LNCaP clone FGC (cell line): ENCODE measurements at regions not wholly inside any gene's neighbourhood (a gene's known extent, or its start where the extent isn't known, plus 50 kb on each side); places are given as distances from the start of the nearest gene placed in this dataset.

ENCODE experiments used
- DNase-seq: peaks from one replicate; pipeline ENCODE4 v3.0.0-alpha.2; 2011; ENCODE audit warnings: low read depth
- H3K4me3 ChIP-seq: 2 replicates; pipeline ENCODE4 v1.5.1; 2011; ENCODE audit warnings: mild to moderate bottlenecking, low read depth, low read length, control low read depth
- CTCF ChIP-seq: IDR thresholded peaks from 2 replicates; pipeline ENCODE4 v1.5.1; 2012; ENCODE audit warnings: mild to moderate bottlenecking; ENCODE audit not compliant: control insufficient read depth, insufficient read depth; ENCODE audit errors: extremely low read depth

GRCh38 chr4:117479673-117480072 lies 394.3 kb upstream of the TRAM1L1 start:
- H3K4me3 ChIP-seq: no peak overlapping the region
- TF ChIP-seq CTCF: no peak
- no peak for DNase-seq

GRCh38 chr4:117481742-117482141 lies 396.4 kb upstream of the TRAM1L1 start:
- no peak overlapping the region for H3K4me3 ChIP-seq
- no peak for DNase-seq
- TF ChIP-seq CTCF: no peak

DNA sequence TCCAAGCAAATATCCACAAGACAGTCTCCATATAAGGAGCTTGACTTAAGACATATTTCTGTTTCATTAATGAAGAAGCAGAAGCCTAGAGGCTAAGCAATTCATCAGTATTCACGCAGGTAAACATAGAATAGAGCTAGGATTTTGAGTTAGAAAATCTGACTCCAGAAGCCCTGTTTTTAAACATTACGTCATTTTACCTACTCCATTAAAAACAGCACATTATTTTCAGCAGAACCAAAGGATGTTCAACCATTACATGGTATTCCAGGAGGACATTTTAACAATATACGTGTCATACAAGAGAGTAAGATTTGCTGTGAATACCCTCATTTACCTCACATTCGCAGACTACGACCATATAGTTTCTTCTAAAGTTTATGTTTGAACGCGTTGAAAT lies 403.3 kb upstream of the TRAM1L1 start:
- no peak for DNase-seq
- H3K4me3 ChIP-seq: no peak overlapping the region
- no peak for TF ChIP-seq CTCF

DNA sequence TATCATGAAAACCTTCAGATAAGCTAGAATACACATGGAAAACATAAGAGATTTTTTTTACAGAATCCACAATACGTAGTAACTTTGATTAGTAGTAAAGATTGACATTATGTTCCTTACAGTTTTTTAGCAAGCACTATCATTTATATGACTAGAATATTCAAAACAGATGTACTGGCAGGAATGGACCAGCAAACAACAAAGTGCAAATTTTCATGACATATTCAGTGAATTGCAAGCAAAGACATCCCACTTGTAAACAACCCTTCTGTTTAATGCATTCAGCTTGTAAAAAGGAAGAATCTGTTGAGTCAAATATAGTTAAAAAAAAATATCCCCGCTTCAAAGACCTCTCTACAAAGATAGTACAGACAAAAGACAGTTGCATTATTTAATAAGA lies 403.7 kb upstream of the TRAM1L1 start:
- TF ChIP-seq CTCF: no peak
- DNase-seq: no peak
- H3K4me3 ChIP-seq: no peak overlapping the region

DNA sequence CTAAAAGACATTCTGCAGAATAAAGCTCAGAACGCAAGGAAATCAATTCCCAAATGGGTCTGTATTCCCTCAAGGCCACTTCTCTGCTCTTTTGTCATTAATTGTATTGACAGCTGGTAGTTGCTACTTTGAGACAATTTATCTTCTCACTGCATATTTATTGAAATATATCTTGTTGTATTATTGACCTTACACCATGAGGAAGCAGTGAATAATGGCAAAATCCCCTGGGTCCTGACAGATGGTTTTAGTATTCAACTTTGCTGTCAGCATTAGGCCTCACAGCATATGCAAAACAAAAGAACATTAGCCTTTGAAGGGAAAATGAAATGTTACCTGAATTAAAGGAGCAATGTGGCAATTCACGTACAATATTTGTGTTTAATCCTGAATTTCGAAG lies 406.1 kb upstream of the TRAM1L1 start:
- no peak for DNase-seq
- H3K4me3 ChIP-seq: no peak overlapping the region
- TF ChIP-seq CTCF: no peak

DNA sequence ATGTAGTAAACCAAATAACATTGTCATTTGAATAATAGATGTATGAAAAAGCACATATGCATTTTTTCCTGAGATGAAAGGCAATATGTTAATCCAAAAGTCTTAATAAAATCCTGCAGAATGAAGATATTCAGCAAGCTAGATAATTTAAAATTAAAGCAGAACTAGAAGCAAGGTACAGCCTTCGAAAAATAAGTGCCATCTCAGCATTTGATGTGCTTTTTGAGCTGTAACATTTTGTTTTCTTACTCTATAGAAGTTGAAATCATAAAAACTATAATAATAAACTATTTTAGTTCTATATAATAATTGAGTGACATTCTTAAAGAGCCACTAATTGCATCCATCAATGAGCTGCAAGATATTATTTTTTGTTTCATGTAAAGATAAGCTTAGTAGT lies 410.4 kb upstream of the TRAM1L1 start:
- H3K4me3 ChIP-seq: no peak overlapping the region
- no peak for DNase-seq
- TF ChIP-seq CTCF: no peak

GRCh38 chr4:117512414-117512813 lies 427.0 kb upstream of the TRAM1L1 start:
- H3K4me3 ChIP-seq: no peak overlapping the region
- DNase-seq: no peak

More at GRCh38 chr4:117512414-117512813, 427.0 kb upstream of the TRAM1L1 start:
- no peak for TF ChIP-seq CTCF
